ENCODE measurements at regions not wholly inside any gene's neighbourhood (a gene's known extent, or its start where the extent isn't known, plus 50 kb on each side); places are given as distances from the start of the nearest gene placed in this dataset.
A peak's percentile ranks its signal among the peaks of the same experiment; 100 is the strongest.

- WGBS (ENCODE audit: insufficient coverage): 91% methylated on average over 12 of the region's 17 CpGs
- DNase-seq: no peak
- Histone ChIP-seq H2AFZ (ENCODE audit: insufficient read depth, low read depth, low read length, poor library complexity, severe bottlenecking) (no peak overlapping the region), H3K4me1 (ENCODE audit: control insufficient read depth in 1 of 2, insufficient read depth in 2 of 2, low read length in 2 of 2) (peaks cover 0 to 5% of the 10 kb centered on the region in 2 donors), H3K27ac (ENCODE audit: low read depth in 1 of 2, low read length in 2 of 2) (no peak overlapping the region), H3K27me3 (ENCODE audit: control insufficient read depth in 2 of 2, insufficient read depth in 2 of 2, low read length in 2 of 2) (no peaks in the 10 kb centered on the region), H3K4me2 (replicated peaks; ENCODE audit: extremely low read depth, low read length, poor library complexity, severe bottlenecking) (no peak overlapping the region), H4K20me1 (ENCODE audit: insufficient read depth, low read length) (no peaks in the 10 kb centered on the region), H3K9ac (ENCODE audit: insufficient read depth, low read length, poor library complexity, severe bottlenecking) (no peak overlapping the region), H3K9me3 (replicated peaks in 1 of 2; ENCODE audit: control insufficient read depth in 1 of 2, insufficient read depth in 1 of 2, low read length in 2 of 2) (peaks cover 6 to 14% of the 10 kb centered on the region in 2 donors), H3K4me3 (replicated peaks in 1 of 3; ENCODE audit: low read depth in 2 of 3, low read length in 3 of 3) (no peak overlapping the region), H3K36me3 (replicated peaks in 1 of 2; ENCODE audit: control insufficient read depth in 1 of 2, insufficient read depth in 2 of 2, low read length in 2 of 2) (no peaks in the 10 kb centered on the region), H3K79me2 (ENCODE audit: insufficient read depth, low read length) (no peaks in the 10 kb centered on the region)
- peaks cover 14% of the 10 kb centered on the region for H3K4me1 Mint-ChIP-seq
- TF ChIP-seq CTCF (IDR thresholded peaks at IDR 0.05): no peak
- peak overlapping the region in 1 of 2 donors; percentile 46 for H3K4me3 Mint-ChIP-seq
- peaks cover 3 to 13% (median 11%) of the 10 kb centered on the region in 7 donors for H3K9me3 Mint-ChIP-seq
- H3K27me3 Mint-ChIP-seq (ENCODE audit: low read depth in 3 of 3): peaks cover 2 to 4% (median 3%) of the 10 kb centered on the region in 3 donors
- intact Hi-C loops (cut with micrococcal nuclease): no loop called here
- no peak overlapping the region for H3K27ac Mint-ChIP-seq
- no peaks in the 10 kb centered on the region for H3K36me3 Mint-ChIP-seq
Observed at GRCh38 chr2:65662654-65663432, 230.4 kb upstream of the SPRED2 start.

GRCh38 chr2:65661980-65662653 is 229.7 kb upstream of the SPRED2 start:
- Histone ChIP-seq H3K9ac (ENCODE audit: insufficient read depth, low read length, poor library complexity, severe bottlenecking) (no peak overlapping the region), H4K20me1 (ENCODE audit: insufficient read depth, low read length) (no peaks in the 10 kb centered on the region), H3K4me1 (ENCODE audit: control insufficient read depth in 1 of 2, insufficient read depth in 2 of 2, low read length in 2 of 2) (peaks cover 0 to 5% of the 10 kb centered on the region in 2 donors), H3K79me2 (ENCODE audit: insufficient read depth, low read length) (no peaks in the 10 kb centered on the region), H3K27ac (ENCODE audit: low read depth in 1 of 2, low read length in 2 of 2) (no peak overlapping the region), H3K36me3 (replicated peaks in 1 of 2; ENCODE audit: control insufficient read depth in 1 of 2, insufficient read depth in 2 of 2, low read length in 2 of 2) (no peaks in the 10 kb centered on the region), H3K4me2 (replicated peaks; ENCODE audit: extremely low read depth, low read length, poor library complexity, severe bottlenecking) (no peak overlapping the region), H2AFZ (ENCODE audit: insufficient read depth, low read depth, low read length, poor library complexity, severe bottlenecking) (no peak overlapping the region), H3K9me3 (replicated peaks in 1 of 2; ENCODE audit: control insufficient read depth in 1 of 2, insufficient read depth in 1 of 2, low read length in 2 of 2) (peaks cover 0 to 8% of the 10 kb centered on the region in 2 donors), H3K4me3 (replicated peaks in 1 of 3; ENCODE audit: low read depth in 2 of 3, low read length in 3 of 3) (no peak overlapping the region), H3K27me3 (ENCODE audit: control insufficient read depth in 2 of 2, insufficient read depth in 2 of 2, low read length in 2 of 2) (no peaks in the 10 kb centered on the region)
- no peak for TF ChIP-seq CTCF (IDR thresholded peaks at IDR 0.05)
- H3K4me1 Mint-ChIP-seq: peaks cover 14% of the 10 kb centered on the region
- peaks cover 3 to 8% (median 6%) of the 10 kb centered on the region in 7 donors for H3K9me3 Mint-ChIP-seq
- H3K36me3 Mint-ChIP-seq: no peaks in the 10 kb centered on the region
- peaks cover 2 to 4% (median 3%) of the 10 kb centered on the region in 3 donors for H3K27me3 Mint-ChIP-seq (ENCODE audit: low read depth in 3 of 3)
- no peak for DNase-seq
- no peak overlapping the region for H3K27ac Mint-ChIP-seq
- 100% methylated on average over 2 of the region's 8 CpGs for WGBS (ENCODE audit: insufficient coverage)
- peak overlapping the region in 1 of 2 donors; percentile 46 for H3K4me3 Mint-ChIP-seq
- intact Hi-C loops (cut with micrococcal nuclease): no loop called here

Measured in CD14-positive monocyte (primary cell).